Kidney epithelial cell (primary cell): ENCODE measurements at regions not wholly inside any gene's neighbourhood (a gene's known extent, or its start where the extent isn't known, plus 50 kb on each side); places are given as distances from the start of the nearest gene placed in this dataset.

Experiments used
- DNase-seq: peaks from one replicate; pipeline ENCODE4 v3.0.0-alpha.2; 2010; ENCODE audit warnings: low read depth
- H3K27me3 ChIP-seq: 2 replicates; pipeline ENCODE4 v1.6.0; 2011; ENCODE audit warnings: low read length; ENCODE audit not compliant: control insufficient read depth, insufficient read depth
- H3K36me3 ChIP-seq: 2 replicates; pipeline ENCODE4 v1.5.1; 2011; ENCODE audit warnings: low read length; ENCODE audit not compliant: control insufficient read depth, insufficient read depth
- H3K4me3 ChIP-seq: 2 replicates; pipeline ENCODE4 v1.5.1; 2011; ENCODE audit warnings: low read depth, mild to moderate bottlenecking, control low read depth, low read length
- CTCF ChIP-seq: IDR thresholded peaks from 2 replicates; pipeline ENCODE4 v1.5.1; 2011; ENCODE audit warnings: mild to moderate bottlenecking, moderate library complexity, low read length, control low read depth, inconsistent platforms; ENCODE audit not compliant: insufficient read depth, poor library complexity, severe bottlenecking

DNA sequence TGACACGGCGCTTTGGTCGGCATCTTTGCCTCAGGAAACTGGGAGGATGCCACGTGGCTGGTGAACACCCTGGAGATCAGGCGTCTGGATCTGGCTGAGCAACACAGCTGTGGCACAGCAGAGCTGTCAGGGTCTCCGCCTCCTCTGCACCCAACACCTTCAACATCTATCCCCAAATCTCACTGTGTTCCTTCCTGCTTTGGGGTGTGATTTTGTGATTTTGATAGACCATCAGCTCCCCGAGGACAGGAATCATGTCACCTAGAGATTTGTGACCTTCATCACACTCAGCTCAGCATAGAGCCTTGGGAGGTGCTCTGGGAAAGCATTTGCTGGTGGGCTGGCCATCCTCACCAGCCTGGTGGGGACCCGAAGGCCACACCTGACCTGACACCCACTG, 203.7 kb upstream of the FOXQ1 start:
- no peak for DNase-seq
- no peaks in the 10 kb centered on the region for H3K36me3 ChIP-seq
- no peak for TF ChIP-seq CTCF
- H3K27me3 ChIP-seq = peaks cover 2% of the 10 kb centered on the region
- no peak overlapping the region for H3K4me3 ChIP-seq

GRCh38 chr6:1107578-1107977, 204.3 kb upstream of the FOXQ1 start:
- TF ChIP-seq CTCF = no peak
- Histone ChIP-seq H3K4me3 (no peak overlapping the region), H3K27me3 (peaks cover 2% of the 10 kb centered on the region), H3K36me3 (no peaks in the 10 kb centered on the region)
- no peak for DNase-seq

GRCh38 chr6:1105833-1106400, 206.0 kb upstream of the FOXQ1 start:
- peaks cover 2% of the 10 kb centered on the region for H3K27me3 ChIP-seq
- no peak for DNase-seq
- TF ChIP-seq CTCF = no peak
- no peaks in the 10 kb centered on the region for H3K36me3 ChIP-seq
- H3K4me3 ChIP-seq = no peak overlapping the region

DNA sequence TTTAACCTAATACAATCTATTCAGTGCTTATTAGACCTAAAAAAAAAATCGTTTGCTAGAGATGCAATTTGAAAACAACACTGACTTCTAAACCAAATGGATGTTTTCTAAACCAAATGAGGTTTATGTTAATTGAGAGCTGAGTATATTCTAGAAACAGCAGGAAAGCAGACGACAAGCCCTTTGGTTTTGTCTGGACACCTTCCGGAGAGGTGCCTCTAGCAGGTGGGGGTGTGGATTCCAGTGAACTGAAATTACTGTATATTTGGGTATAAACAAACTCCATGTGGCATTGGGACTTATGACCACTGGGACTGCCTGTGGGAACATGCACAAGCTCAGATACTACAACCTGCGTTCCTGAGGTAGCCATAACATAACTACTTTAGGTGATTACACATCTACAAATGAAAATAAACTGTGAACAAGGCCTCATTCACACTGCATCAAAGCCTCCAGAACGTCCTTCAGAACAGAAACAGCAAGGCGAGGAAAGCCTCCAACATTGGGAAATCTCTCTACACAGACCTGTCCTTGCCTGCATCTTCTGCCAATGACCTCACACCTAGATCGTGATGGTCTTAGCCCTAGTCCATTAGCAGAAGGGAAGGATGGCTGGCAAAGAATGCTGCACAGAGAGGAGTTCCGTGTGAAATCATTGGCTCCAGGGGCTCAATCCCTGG, 206.8 kb upstream of the FOXQ1 start:
- H3K4me3 ChIP-seq = no peak overlapping the region
- peaks cover 2% of the 10 kb centered on the region for H3K27me3 ChIP-seq
- H3K36me3 ChIP-seq = no peaks in the 10 kb centered on the region
- no peak for TF ChIP-seq CTCF
- no peak for DNase-seq

DNA sequence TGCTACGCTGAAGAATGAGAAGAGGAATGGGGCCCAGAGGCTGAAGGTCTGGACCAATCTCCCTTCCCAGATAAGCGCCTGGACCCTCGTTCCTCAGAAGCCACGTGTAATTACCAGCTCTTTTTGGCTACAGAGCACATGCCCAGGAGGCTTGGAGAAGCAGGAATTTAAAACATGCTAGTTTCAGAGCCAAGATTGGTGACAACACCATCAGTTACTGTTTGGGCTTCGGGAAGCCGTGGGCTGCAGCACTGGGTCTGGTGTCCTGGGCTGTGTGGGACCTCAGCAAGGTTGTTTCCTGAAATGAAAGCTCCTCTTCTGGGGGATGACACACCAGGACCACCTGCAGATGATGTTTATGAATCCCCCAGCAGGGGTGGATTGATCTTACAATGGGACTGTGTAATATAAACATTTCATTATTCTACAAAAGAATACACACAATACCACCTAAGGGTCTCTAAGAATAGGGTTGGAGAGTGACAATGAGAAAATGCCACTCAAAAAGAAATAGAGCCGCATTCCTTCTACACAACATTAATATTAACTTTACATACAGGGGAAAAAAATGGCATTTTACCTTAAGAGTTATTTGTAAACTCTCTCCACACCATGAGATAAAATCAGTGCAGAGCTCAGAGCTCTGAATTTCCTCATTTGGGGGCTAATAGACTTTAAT, 207.8 kb upstream of the FOXQ1 start:
- Histone ChIP-seq H3K27me3 (peaks cover 2% of the 10 kb centered on the region), H3K36me3 (no peaks in the 10 kb centered on the region), H3K4me3 (no peak overlapping the region)
- TF ChIP-seq CTCF = no peak
- no peak for DNase-seq

GRCh38 chr6:1103021-1103420, 208.9 kb upstream of the FOXQ1 start:
- no peak overlapping the region for H3K4me3 ChIP-seq
- H3K27me3 ChIP-seq = peaks cover 2% of the 10 kb centered on the region
- no peak for TF ChIP-seq CTCF
- no peaks in the 10 kb centered on the region for H3K36me3 ChIP-seq
- no peak for DNase-seq
